ENCODE measurements at regions not wholly inside any gene's neighbourhood (a gene's known extent, or its start where the extent isn't known, plus 50 kb on each side); places are given as distances from the start of the nearest gene placed in this dataset.

GRCh38 chr2:78699696-78700095 is 325.8 kb upstream of the REG3G start:
- intact Hi-C loops (cut with DNase I; ENCODE audit: low total_unique reads): no loop called here
- TF ChIP-seq CTCF (IDR thresholded peaks at IDR 0.05) (no peak), POLR2A (IDR thresholded peaks at IDR 0.05) (no peak), POLR2AphosphoS5 (IDR thresholded peaks at IDR 0.05) (no peak)

GRCh38 chr2:78701546-78701945 is 324.0 kb upstream of the REG3G start:
- no peak overlapping the region for H3K27ac ChIP-seq
- TF ChIP-seq POLR2AphosphoS5 (IDR thresholded peaks at IDR 0.05) (no peak), POLR2A (IDR thresholded peaks at IDR 0.05) (no peak), CTCF (IDR thresholded peaks at IDR 0.05) (no peak)
- peaks cover 0 to 6% of the 10 kb centered on the region in 2 donors for H3K9me3 ChIP-seq
- intact Hi-C loops (cut with DNase I; ENCODE audit: low total_unique reads): no loop called here
- H3K36me3 ChIP-seq: no peaks in the 10 kb centered on the region
- DNase-seq (ENCODE audit: low spot score in 2 of 2): no peak
- H3K27me3 ChIP-seq: no peaks in the 10 kb centered on the region
- H3K4me3 ChIP-seq: no peak overlapping the region
- H3K4me1 ChIP-seq: no peaks in the 10 kb centered on the region

More at GRCh38 chr2:78699696-78700095, 325.8 kb upstream of the REG3G start:
- Histone ChIP-seq H3K9me3 (peaks cover 0 to 6% of the 10 kb centered on the region in 2 donors), H3K27me3 (no peaks in the 10 kb centered on the region), H3K4me3 (no peak overlapping the region), H3K36me3 (no peaks in the 10 kb centered on the region), H3K4me1 (no peaks in the 10 kb centered on the region), H3K27ac (no peak overlapping the region)
- no peak for DNase-seq (ENCODE audit: low spot score in 2 of 2)

- TF ChIP-seq POLR2AphosphoS5 (IDR thresholded peaks at IDR 0.05): no peak
- TF ChIP-seq POLR2A (IDR thresholded peaks at IDR 0.05): no peak
- TF ChIP-seq CTCF (IDR thresholded peaks at IDR 0.05): no peak
- Histone ChIP-seq H3K27ac (no peak overlapping the region), H3K36me3 (no peaks in the 10 kb centered on the region), H3K4me3 (no peak overlapping the region), H3K9me3 (no peaks in the 10 kb centered on the region), H3K27me3 (no peaks in the 10 kb centered on the region), H3K4me1 (no peaks in the 10 kb centered on the region)
- DNase-seq (ENCODE audit: low spot score in 2 of 2): no peak
- intact Hi-C loops (cut with DNase I; ENCODE audit: low total_unique reads): no loop called here
Observed at GRCh38 chr2:78707776-78708386, 317.6 kb upstream of the REG3G start.

GRCh38 chr2:78710632-78711375 is 314.7 kb upstream of the REG3G start:
- intact Hi-C loops (cut with DNase I; ENCODE audit: low total_unique reads): no loop called here

More at GRCh38 chr2:78710632-78711375, 314.7 kb upstream of the REG3G start:
- no peaks in the 10 kb centered on the region for H3K36me3 ChIP-seq
- no peak overlapping the region for H3K27ac ChIP-seq
- H3K4me3 ChIP-seq: no peak overlapping the region
- H3K4me1 ChIP-seq: no peaks in the 10 kb centered on the region
- H3K9me3 ChIP-seq: no peaks in the 10 kb centered on the region
- no peak for DNase-seq (ENCODE audit: low spot score in 2 of 2)
- TF ChIP-seq POLR2A (IDR thresholded peaks at IDR 0.05) (no peak), POLR2AphosphoS5 (IDR thresholded peaks at IDR 0.05) (no peak), CTCF (IDR thresholded peaks at IDR 0.05) (no peak)
- H3K27me3 ChIP-seq: no peaks in the 10 kb centered on the region
